Activated naive CD8-positive, alpha-beta T cell treated with anti-CD3 and anti-CD28 coated beads, Interleukin-2, amount 10 ng/mL, durations not matched to agents 7 days and 5 days (primary cell): ENCODE measurements at regions not wholly inside any gene's neighbourhood (a gene's known extent, or its start where the extent isn't known, plus 50 kb on each side); places are given as distances from the start of the nearest gene placed in this dataset.
"Not testable (repeated sequence)": the region's sequence is repeated elsewhere in the genome, so short reads cannot be mapped to it uniquely, and the experiment has no call there.

Experiments used
- ATAC-seq: fragments of 150-1000 bp; cut with Tn5 transposase; one replicate; pipeline ENCODE4 v1.10.0; 2021; ENCODE audit warnings: low read depth, moderate library complexity
- POLR2A ChIA-PET: fragments of 350-600 bp; sonication (Branson Sonifier 250); formaldehyde crosslinking; loops from one replicate; lab custom pipeline; 2021; ENCODE audit warnings: antibody characterized with exemption; lab: Charles Lee
- DNase-seq: peaks from one replicate; pipeline ENCODE4 v3.0.0; 2021
- H3K27ac Mint-ChIP-seq: one replicate; pipeline ENCODE4 v1.8.0; 2022; ENCODE audit warnings: mild to moderate bottlenecking, mixed read lengths
- H3K27me3 Mint-ChIP-seq: one replicate; pipeline ENCODE4 v1.8.0; 2022; ENCODE audit warnings: mild to moderate bottlenecking, moderate library complexity, mixed read lengths
- H3K36me3 Mint-ChIP-seq: one replicate; pipeline ENCODE4 v1.8.0; 2021; ENCODE audit warnings: mild to moderate bottlenecking, mixed read lengths
- H3K4me1 Mint-ChIP-seq: one replicate; pipeline ENCODE4 v1.8.0; 2021; ENCODE audit warnings: mixed read lengths
- H3K4me3 Mint-ChIP-seq: one replicate; pipeline ENCODE4 v1.8.0; 2022; ENCODE audit warnings: mild to moderate bottlenecking, moderate library complexity, mixed read lengths
- H3K9me3 Mint-ChIP-seq: one replicate; pipeline ENCODE4 v1.8.0; 2021; ENCODE audit warnings: mixed read lengths

- POLR2A ChIA-PET: no interaction called here
- DNase-seq (no peak), ATAC-seq (no peak)
- H3K36me3 Mint-ChIP-seq: no peaks in the 10 kb centered on the region
- H3K4me1 Mint-ChIP-seq: no peaks in the 10 kb centered on the region
- H3K9me3 Mint-ChIP-seq: no peaks in the 10 kb centered on the region
- no peak overlapping the region for H3K4me3 Mint-ChIP-seq
- no peak overlapping the region for H3K27ac Mint-ChIP-seq
- peaks cover 4% of the 10 kb centered on the region for H3K27me3 Mint-ChIP-seq
Measured at GRCh38 chr14:105733081-105734065, 207.0 kb downstream of the TMEM121 start.

GRCh38 chr14:105734241-105734640, 207.9 kb downstream of the TMEM121 start:
- H3K4me1 Mint-ChIP-seq, DNase-seq, H3K27me3 Mint-ChIP-seq, H3K4me3 Mint-ChIP-seq, POLR2A ChIA-PET, ATAC-seq, H3K27ac Mint-ChIP-seq, H3K9me3 Mint-ChIP-seq, H3K36me3 Mint-ChIP-seq: not testable (repeated sequence)

GRCh38 chr14:105736331-105736730, 209.9 kb downstream of the TMEM121 start:
- H3K4me3 Mint-ChIP-seq, DNase-seq, H3K27me3 Mint-ChIP-seq, POLR2A ChIA-PET, ATAC-seq, H3K9me3 Mint-ChIP-seq, H3K4me1 Mint-ChIP-seq, H3K27ac Mint-ChIP-seq, H3K36me3 Mint-ChIP-seq: not testable (repeated sequence)

GRCh38 chr14:105737504-105738246, 211.3 kb downstream of the TMEM121 start:
- no peaks in the 10 kb centered on the region for H3K27me3 Mint-ChIP-seq
- no peaks in the 10 kb centered on the region for H3K9me3 Mint-ChIP-seq
- H3K4me3 Mint-ChIP-seq: no peak overlapping the region
- DNase-seq (no peak), ATAC-seq (no peak)
- H3K27ac Mint-ChIP-seq: no peak overlapping the region
- POLR2A ChIA-PET: no interaction called here
- no peaks in the 10 kb centered on the region for H3K36me3 Mint-ChIP-seq
- H3K4me1 Mint-ChIP-seq: no peaks in the 10 kb centered on the region

GRCh38 chr14:105738638-105739037, 212.3 kb downstream of the TMEM121 start:
- ATAC-seq (no peak), DNase-seq (no peak)
- POLR2A ChIA-PET: no interaction called here
- H3K4me1 Mint-ChIP-seq: no peaks in the 10 kb centered on the region
- no peaks in the 10 kb centered on the region for H3K9me3 Mint-ChIP-seq
- no peak overlapping the region for H3K4me3 Mint-ChIP-seq
- no peaks in the 10 kb centered on the region for H3K27me3 Mint-ChIP-seq
- H3K27ac Mint-ChIP-seq: no peak overlapping the region
- H3K36me3 Mint-ChIP-seq: no peaks in the 10 kb centered on the region

GRCh38 chr14:105739331-105740102, 213.1 kb downstream of the TMEM121 start:
- H3K27ac Mint-ChIP-seq: no peak overlapping the region
- DNase-seq: no peak
- H3K36me3 Mint-ChIP-seq: no peaks in the 10 kb centered on the region
- H3K9me3 Mint-ChIP-seq: no peaks in the 10 kb centered on the region
- H3K27me3 Mint-ChIP-seq: no peaks in the 10 kb centered on the region
- H3K4me3 Mint-ChIP-seq: no peak overlapping the region
- H3K4me1 Mint-ChIP-seq: no peaks in the 10 kb centered on the region
- POLR2A ChIA-PET: no interaction called here
- ATAC-seq: no peak

- DNase-seq, H3K4me1 Mint-ChIP-seq, H3K27ac Mint-ChIP-seq, H3K27me3 Mint-ChIP-seq, POLR2A ChIA-PET, H3K4me3 Mint-ChIP-seq, H3K9me3 Mint-ChIP-seq, H3K36me3 Mint-ChIP-seq, ATAC-seq: not testable (repeated sequence)
Measured at GRCh38 chr14:105740272-105740671, 213.9 kb downstream of the TMEM121 start.

GRCh38 chr14:105740961-105741360, 214.6 kb downstream of the TMEM121 start:
- DNase-seq, H3K4me3 Mint-ChIP-seq, H3K9me3 Mint-ChIP-seq, H3K27ac Mint-ChIP-seq, H3K27me3 Mint-ChIP-seq, POLR2A ChIA-PET, ATAC-seq, H3K4me1 Mint-ChIP-seq, H3K36me3 Mint-ChIP-seq: not testable (repeated sequence)

- H3K4me1 Mint-ChIP-seq, H3K9me3 Mint-ChIP-seq, POLR2A ChIA-PET, H3K27me3 Mint-ChIP-seq, H3K4me3 Mint-ChIP-seq, DNase-seq, ATAC-seq, H3K27ac Mint-ChIP-seq, H3K36me3 Mint-ChIP-seq: not testable (repeated sequence)
Measured at GRCh38 chr14:105741707-105742530, 215.5 kb downstream of the TMEM121 start.

GRCh38 chr14:105742531-105742848, 216.1 kb downstream of the TMEM121 start:
- ATAC-seq: no peak
- POLR2A ChIA-PET: no interaction called here
- Mint-ChIP-seq H3K36me3 (no peaks in the 10 kb centered on the region), H3K27me3 (no peaks in the 10 kb centered on the region), H3K4me1 (no peaks in the 10 kb centered on the region), H3K9me3 (no peaks in the 10 kb centered on the region), H3K27ac (no peak overlapping the region), H3K4me3 (no peak overlapping the region)
- DNase-seq: no peak

- peak; percentile 20 for ATAC-seq
- H3K27ac Mint-ChIP-seq, H3K4me3 Mint-ChIP-seq, H3K27me3 Mint-ChIP-seq, H3K36me3 Mint-ChIP-seq, DNase-seq, H3K9me3 Mint-ChIP-seq, H3K4me1 Mint-ChIP-seq, POLR2A ChIA-PET: not testable (repeated sequence)
Measured at GRCh38 chr14:105742904-105743701, 216.7 kb downstream of the TMEM121 start.

GRCh38 chr14:105744213-105744787, 217.9 kb downstream of the TMEM121 start:
- H3K4me3 Mint-ChIP-seq, H3K27me3 Mint-ChIP-seq, POLR2A ChIA-PET, H3K9me3 Mint-ChIP-seq, ATAC-seq, DNase-seq, H3K4me1 Mint-ChIP-seq, H3K36me3 Mint-ChIP-seq, H3K27ac Mint-ChIP-seq: not testable (repeated sequence)
